BJ (cell line): ENCODE measurements at regions not wholly inside any gene's neighbourhood (a gene's known extent, or its start where the extent isn't known, plus 50 kb on each side); places are given as distances from the start of the nearest gene placed in this dataset.

Experiments used
- CTCF ChIA-PET: fragments of 350-600 bp; formaldehyde crosslinking; extraction: SDS; loops from one replicate; lab custom pipeline; 2021; ENCODE audit warnings: antibody characterized with exemption, inconsistent platforms; lab: Yijun Ruan, JAX
- POLR2A ChIA-PET: fragments of 300-600 bp; sonication (Branson Sonifier 250); formaldehyde crosslinking; extraction: SDS; loops from one replicate; lab custom pipeline; 2021; ENCODE audit warnings: antibody characterized with exemption; lab: Charles Lee
- DNase-seq: peaks from one replicate; pipeline ENCODE4 v3.0.0-alpha.2; 2011; ENCODE audit warnings: low read depth
- H3K27me3 ChIP-seq: 2 replicates; pipeline ENCODE4 v1.6.0; 2011; ENCODE audit warnings: low read length; ENCODE audit not compliant: control insufficient read depth, insufficient read depth
- H3K36me3 ChIP-seq: 2 replicates; pipeline ENCODE4 v1.5.1; 2011; ENCODE audit warnings: low read length; ENCODE audit not compliant: control insufficient read depth, insufficient read depth
- H3K4me3 ChIP-seq: 2 replicates; pipeline ENCODE4 v1.5.1; 2011; ENCODE audit warnings: low read depth, mild to moderate bottlenecking, control low read depth, low read length
- TF ChIP-seq, protein P1 (sequence below): IDR thresholded peaks from 2 replicates; pipeline ENCODE4 v1.5.1; 2011; ENCODE audit warnings: low read depth, mild to moderate bottlenecking, control low read depth, inconsistent platforms, low read length, moderate library complexity; ENCODE audit not compliant: insufficient read depth

- no peak for DNase-seq
- H3K27me3 ChIP-seq, result no peaks in the 10 kb centered on the region
- ChIA-PET POLR2A (no interaction called here), CTCF (interaction anchor here (1.8 kb wide), 1 partner anchor 31 kb away, joined by 4 read pairs; no protein-coding TSS in a partner anchor)
- TF ChIP-seq, protein P1, sequence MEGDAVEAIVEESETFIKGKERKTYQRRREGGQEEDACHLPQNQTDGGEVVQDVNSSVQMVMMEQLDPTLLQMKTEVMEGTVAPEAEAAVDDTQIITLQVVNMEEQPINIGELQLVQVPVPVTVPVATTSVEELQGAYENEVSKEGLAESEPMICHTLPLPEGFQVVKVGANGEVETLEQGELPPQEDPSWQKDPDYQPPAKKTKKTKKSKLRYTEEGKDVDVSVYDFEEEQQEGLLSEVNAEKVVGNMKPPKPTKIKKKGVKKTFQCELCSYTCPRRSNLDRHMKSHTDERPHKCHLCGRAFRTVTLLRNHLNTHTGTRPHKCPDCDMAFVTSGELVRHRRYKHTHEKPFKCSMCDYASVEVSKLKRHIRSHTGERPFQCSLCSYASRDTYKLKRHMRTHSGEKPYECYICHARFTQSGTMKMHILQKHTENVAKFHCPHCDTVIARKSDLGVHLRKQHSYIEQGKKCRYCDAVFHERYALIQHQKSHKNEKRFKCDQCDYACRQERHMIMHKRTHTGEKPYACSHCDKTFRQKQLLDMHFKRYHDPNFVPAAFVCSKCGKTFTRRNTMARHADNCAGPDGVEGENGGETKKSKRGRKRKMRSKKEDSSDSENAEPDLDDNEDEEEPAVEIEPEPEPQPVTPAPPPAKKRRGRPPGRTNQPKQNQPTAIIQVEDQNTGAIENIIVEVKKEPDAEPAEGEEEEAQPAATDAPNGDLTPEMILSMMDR, result no peak
- no peaks in the 10 kb centered on the region for H3K36me3 ChIP-seq
- no peak overlapping the region for H3K4me3 ChIP-seq
Measured at GRCh38 chr6:135627092-135627715, 129.7 kb upstream of the AHI1 start.

DNA sequence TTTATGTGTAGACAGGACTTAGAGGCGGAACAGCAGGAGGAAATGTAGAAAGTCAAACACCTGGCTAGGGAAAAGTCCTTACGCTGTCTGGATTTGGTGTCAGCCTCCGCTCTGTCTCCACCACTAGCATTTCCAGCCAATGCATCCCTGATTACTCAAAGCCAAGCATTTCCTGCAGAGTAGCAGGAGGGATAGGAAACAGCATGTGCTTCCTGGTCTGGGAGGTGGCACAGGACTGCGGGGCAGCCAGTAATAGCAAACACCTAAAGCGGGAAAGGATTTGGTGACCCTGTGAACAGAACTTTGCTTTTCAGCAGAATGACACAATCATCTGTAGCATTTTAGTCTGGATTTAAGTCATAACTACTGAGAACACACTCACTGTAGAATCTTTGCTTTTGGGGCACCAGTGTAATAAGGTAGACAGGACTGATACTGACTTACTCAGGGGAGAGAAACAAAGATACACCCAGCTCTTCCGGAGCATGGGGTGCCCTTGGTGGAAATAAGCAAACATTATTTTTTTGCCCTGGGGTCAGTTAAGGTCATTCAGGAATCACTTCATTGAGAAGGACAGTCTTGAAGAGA lies 133.3 kb upstream of the AHI1 start:
- ChIA-PET POLR2A (no interaction called here), CTCF (no interaction called here)
- Histone ChIP-seq H3K4me3 (no peak overlapping the region), H3K27me3 (no peaks in the 10 kb centered on the region), H3K36me3 (no peaks in the 10 kb centered on the region)
- no peak for DNase-seq
- TF ChIP-seq, protein P1, result no peak

- DNase-seq, result no peak
- ChIA-PET POLR2A (no interaction called here), CTCF (interaction anchor here (0.6 to 1.1 kb wide), 2 partner anchors 19 to 306 kb away, joined by 3 read pairs; no protein-coding TSS in a partner anchor)
- Histone ChIP-seq H3K27me3 (no peaks in the 10 kb centered on the region), H3K36me3 (no peaks in the 10 kb centered on the region), H3K4me3 (no peak overlapping the region)
- TF ChIP-seq, protein P1, result no peak
Measured at GRCh38 chr6:135631821-135632220, 134.3 kb upstream of the AHI1 start.

DNA sequence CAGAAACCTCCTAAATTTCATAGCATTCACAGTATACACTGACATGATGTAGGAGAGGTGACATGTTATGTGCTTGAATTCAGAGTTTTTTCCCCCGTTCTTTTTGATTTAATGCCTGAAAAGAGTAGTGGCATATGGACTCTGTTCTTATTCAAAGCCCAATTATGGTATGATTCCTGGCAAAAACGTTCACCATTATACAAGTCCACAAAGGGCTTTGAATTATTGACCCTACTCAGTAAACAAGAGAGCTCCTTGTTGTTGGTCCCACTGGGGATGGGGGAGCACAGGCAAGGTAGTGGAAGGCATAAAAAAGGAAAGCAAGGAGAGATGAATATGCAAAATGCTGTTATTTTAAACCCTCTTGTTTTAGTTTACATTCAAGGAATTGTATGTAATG lies 136.0 kb upstream of the AHI1 start:
- Histone ChIP-seq H3K27me3 (no peaks in the 10 kb centered on the region), H3K36me3 (no peaks in the 10 kb centered on the region), H3K4me3 (no peak overlapping the region)
- POLR2A ChIA-PET, result no interaction called here
- CTCF ChIA-PET, result no interaction called here
- no peak for DNase-seq
- TF ChIP-seq, protein P1, result no peak

GRCh38 chr6:135637701-135638100 lies 140.2 kb upstream of the AHI1 start:
- no peak overlapping the region for H3K4me3 ChIP-seq
- ChIA-PET POLR2A (no interaction called here), CTCF (no interaction called here)
- no peak for DNase-seq
- H3K36me3 ChIP-seq, result no peaks in the 10 kb centered on the region
- H3K27me3 ChIP-seq, result no peaks in the 10 kb centered on the region
- TF ChIP-seq, protein P1, result no peak
